ENCODE measurements at regions not wholly inside any gene's neighbourhood (a gene's known extent, or its start where the extent isn't known, plus 50 kb on each side); places are given as distances from the start of the nearest gene placed in this dataset.

DNA sequence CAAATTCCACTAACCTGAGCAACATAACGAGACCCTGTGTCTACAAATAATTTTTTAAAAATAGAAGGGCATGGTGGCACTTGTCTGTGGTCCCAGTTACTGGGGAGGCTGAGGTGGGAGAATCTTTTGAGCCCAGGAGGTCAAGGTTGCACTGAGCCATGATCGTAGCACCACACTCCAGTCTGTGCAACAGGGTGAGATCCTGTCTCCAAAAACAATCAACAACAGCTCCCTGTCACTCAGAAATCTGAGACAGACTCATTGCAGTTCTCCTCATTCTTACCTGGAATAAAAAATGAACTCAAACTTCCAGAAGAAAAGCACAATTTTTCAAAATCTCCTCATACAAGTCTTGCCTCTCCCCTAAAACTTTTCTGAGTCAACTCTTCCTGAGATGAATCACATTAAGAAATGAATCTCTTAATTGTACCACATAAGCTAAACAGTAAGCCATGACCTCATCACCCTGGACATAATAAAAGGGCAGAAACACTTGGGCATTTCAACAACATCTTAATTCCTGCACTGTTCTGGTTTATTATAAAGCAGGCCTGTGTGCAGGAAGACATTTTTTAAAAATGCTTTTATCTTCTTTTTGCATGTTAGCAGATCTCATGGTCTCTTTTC is 214.3 kb upstream of the CDKN3 start:
- TF ChIP-seq, protein P1, sequence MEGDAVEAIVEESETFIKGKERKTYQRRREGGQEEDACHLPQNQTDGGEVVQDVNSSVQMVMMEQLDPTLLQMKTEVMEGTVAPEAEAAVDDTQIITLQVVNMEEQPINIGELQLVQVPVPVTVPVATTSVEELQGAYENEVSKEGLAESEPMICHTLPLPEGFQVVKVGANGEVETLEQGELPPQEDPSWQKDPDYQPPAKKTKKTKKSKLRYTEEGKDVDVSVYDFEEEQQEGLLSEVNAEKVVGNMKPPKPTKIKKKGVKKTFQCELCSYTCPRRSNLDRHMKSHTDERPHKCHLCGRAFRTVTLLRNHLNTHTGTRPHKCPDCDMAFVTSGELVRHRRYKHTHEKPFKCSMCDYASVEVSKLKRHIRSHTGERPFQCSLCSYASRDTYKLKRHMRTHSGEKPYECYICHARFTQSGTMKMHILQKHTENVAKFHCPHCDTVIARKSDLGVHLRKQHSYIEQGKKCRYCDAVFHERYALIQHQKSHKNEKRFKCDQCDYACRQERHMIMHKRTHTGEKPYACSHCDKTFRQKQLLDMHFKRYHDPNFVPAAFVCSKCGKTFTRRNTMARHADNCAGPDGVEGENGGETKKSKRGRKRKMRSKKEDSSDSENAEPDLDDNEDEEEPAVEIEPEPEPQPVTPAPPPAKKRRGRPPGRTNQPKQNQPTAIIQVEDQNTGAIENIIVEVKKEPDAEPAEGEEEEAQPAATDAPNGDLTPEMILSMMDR (IDR thresholded peaks at IDR 0.05), result no peak
- H4K20me1 ChIP-seq (ENCODE audit: insufficient read depth, low read length), result no peaks in the 10 kb centered on the region
- H3K79me2 ChIP-seq (ENCODE audit: insufficient read depth, low read length), result no peaks in the 10 kb centered on the region
- no peak overlapping the region for H3K4me3 Mint-ChIP-seq
- DNase-seq, result no peak
- no peak overlapping the region for H3K4me3 ChIP-seq (replicated peaks in 1 of 3; ENCODE audit: low read depth in 2 of 3, low read length in 3 of 3)
- H3K4me2 ChIP-seq (replicated peaks; ENCODE audit: extremely low read depth, low read length, poor library complexity, severe bottlenecking), result no peak overlapping the region
- H3K4me1 Mint-ChIP-seq, result no peaks in the 10 kb centered on the region
- no peaks in the 10 kb centered on the region for H3K36me3 Mint-ChIP-seq
- H3K9me3 Mint-ChIP-seq, result no peaks in the 10 kb centered on the region
- no CpG with 5 or more reads among the region's 2 CpGs for WGBS (ENCODE audit: insufficient coverage)
- H3K9ac ChIP-seq (ENCODE audit: insufficient read depth, low read length, poor library complexity, severe bottlenecking), result no peak overlapping the region
- intact Hi-C loops (cut with micrococcal nuclease), result no loop called here
- no peak overlapping the region for H3K27ac Mint-ChIP-seq
- no peaks in the 10 kb centered on the region for H3K9me3 ChIP-seq (replicated peaks in 1 of 2; ENCODE audit: control insufficient read depth in 1 of 2, insufficient read depth in 1 of 2, low read length in 2 of 2)
- H3K27me3 Mint-ChIP-seq (ENCODE audit: low read depth in 3 of 3), result peaks cover 0 to 10% (median 4%) of the 10 kb centered on the region in 3 donors
- H3K27ac ChIP-seq (ENCODE audit: low read depth in 1 of 2, low read length in 2 of 2), result no peak overlapping the region
- peaks cover 2 to 7% of the 10 kb centered on the region in 2 donors for H3K27me3 ChIP-seq (ENCODE audit: control insufficient read depth in 2 of 2, insufficient read depth in 2 of 2, low read length in 2 of 2)
- H3K36me3 ChIP-seq (replicated peaks in 1 of 2; ENCODE audit: control insufficient read depth in 1 of 2, insufficient read depth in 2 of 2, low read length in 2 of 2), result no peaks in the 10 kb centered on the region
- H3K4me1 ChIP-seq (ENCODE audit: control insufficient read depth in 1 of 2, insufficient read depth in 2 of 2, low read length in 2 of 2), result no peaks in the 10 kb centered on the region
- no peak overlapping the region for H2AFZ ChIP-seq (ENCODE audit: insufficient read depth, low read depth, low read length, poor library complexity, severe bottlenecking)

DNA sequence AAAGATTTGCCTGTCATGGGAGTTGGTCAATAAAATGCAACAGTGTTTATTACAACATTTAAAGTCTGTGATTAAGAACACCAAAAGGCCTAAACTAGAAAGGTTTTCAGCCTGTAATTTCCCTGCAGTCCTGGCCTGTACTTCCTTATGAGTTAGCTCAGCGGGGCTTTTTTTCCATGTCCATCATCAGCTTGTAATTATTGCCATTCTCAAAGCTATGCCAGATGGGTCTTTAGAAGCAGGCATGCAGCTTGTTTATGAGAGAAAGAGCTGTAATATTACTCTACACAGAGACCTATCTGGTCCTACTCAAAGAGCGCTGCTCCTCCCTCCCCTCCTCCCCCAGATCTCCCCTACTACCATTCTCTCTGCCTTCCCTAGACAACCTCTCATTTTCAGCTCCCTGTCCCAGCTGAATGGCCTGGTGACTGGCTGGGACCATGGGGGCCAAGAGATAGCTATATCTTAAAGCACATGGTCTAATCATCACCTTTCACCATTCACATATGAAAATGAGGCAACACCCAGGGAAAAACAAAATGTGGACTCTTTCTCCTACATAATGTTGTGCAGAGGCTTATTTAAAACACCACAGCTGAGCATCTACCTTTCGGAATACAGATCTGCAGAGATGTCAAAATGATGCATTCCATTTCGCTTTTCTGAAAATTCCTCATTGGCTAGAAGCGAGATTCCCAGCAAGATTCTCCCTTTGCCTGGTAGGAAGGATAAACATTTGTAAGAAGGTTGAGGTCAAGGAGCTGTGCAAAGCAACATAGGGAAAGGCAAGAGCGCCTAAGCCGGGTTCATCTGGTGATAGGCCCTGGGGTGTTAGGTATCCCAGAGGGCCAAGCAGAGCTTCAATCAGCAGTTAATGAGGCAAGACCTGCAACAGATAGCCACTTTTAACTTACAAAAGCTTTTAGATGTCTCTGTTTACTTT is 209.7 kb upstream of the CDKN3 start:
- H3K27ac ChIP-seq (ENCODE audit: low read depth in 1 of 2, low read length in 2 of 2), result no peak overlapping the region
- no peak overlapping the region for H3K27ac Mint-ChIP-seq
- no peak for DNase-seq
- H3K4me2 ChIP-seq (replicated peaks; ENCODE audit: extremely low read depth, low read length, poor library complexity, severe bottlenecking), result no peak overlapping the region
- H3K4me3 ChIP-seq (replicated peaks in 1 of 3; ENCODE audit: low read depth in 2 of 3, low read length in 3 of 3), result no peak overlapping the region
- 100% methylated on average over 4 of the region's 7 CpGs for WGBS (ENCODE audit: insufficient coverage)
- no peak overlapping the region for H2AFZ ChIP-seq (ENCODE audit: insufficient read depth, low read depth, low read length, poor library complexity, severe bottlenecking)
- H4K20me1 ChIP-seq (ENCODE audit: insufficient read depth, low read length), result no peaks in the 10 kb centered on the region
- no peaks in the 10 kb centered on the region for H3K79me2 ChIP-seq (ENCODE audit: insufficient read depth, low read length)
- TF ChIP-seq, protein P1 (IDR thresholded peaks at IDR 0.05), result no peak
- H3K4me1 ChIP-seq (ENCODE audit: control insufficient read depth in 1 of 2, insufficient read depth in 2 of 2, low read length in 2 of 2), result no peaks in the 10 kb centered on the region
- intact Hi-C loops (cut with micrococcal nuclease), result no loop called here
- H3K9ac ChIP-seq (ENCODE audit: insufficient read depth, low read length, poor library complexity, severe bottlenecking), result no peak overlapping the region
- H3K36me3 ChIP-seq (replicated peaks in 1 of 2; ENCODE audit: control insufficient read depth in 1 of 2, insufficient read depth in 2 of 2, low read length in 2 of 2), result no peaks in the 10 kb centered on the region
- H3K4me1 Mint-ChIP-seq, result no peaks in the 10 kb centered on the region
- no peaks in the 10 kb centered on the region for H3K36me3 Mint-ChIP-seq
- no peaks in the 10 kb centered on the region for H3K27me3 ChIP-seq (ENCODE audit: control insufficient read depth in 2 of 2, insufficient read depth in 2 of 2, low read length in 2 of 2)
- H3K9me3 ChIP-seq (replicated peaks in 1 of 2; ENCODE audit: control insufficient read depth in 1 of 2, insufficient read depth in 1 of 2, low read length in 2 of 2), result no peaks in the 10 kb centered on the region
- no peak overlapping the region for H3K4me3 Mint-ChIP-seq
- peaks cover 0 to 2% (median 0%) of the 10 kb centered on the region in 7 donors for H3K9me3 Mint-ChIP-seq
- no peaks in the 10 kb centered on the region for H3K27me3 Mint-ChIP-seq (ENCODE audit: low read depth in 3 of 3)

All from CD14-positive monocyte (primary cell).